HG02588 (cell line): ENCODE measurements at regions not wholly inside any gene's neighbourhood (a gene's known extent, or its start where the extent isn't known, plus 50 kb on each side); places are given as distances from the start of the nearest gene placed in this dataset.

Source experiments
- ATAC-seq: cut with Tn5 transposase; IDR thresholded peaks from one replicate; pipeline ENCODE4 v1.9.1; 2021; ENCODE audit warnings: mild to moderate bottlenecking, moderate library complexity; ENCODE audit not compliant: unreplicated experiment

GRCh38 chr13:63370101-63370500 is 1954.5 kb upstream of the PCDH20 start:
- ATAC-seq, result no peak

GRCh38 chr13:63367522-63368198 is 1952.0 kb upstream of the PCDH20 start:
- no peak for ATAC-seq

GRCh38 chr13:63364159-63364558 is 1948.5 kb upstream of the PCDH20 start:
- no peak for ATAC-seq

- ATAC-seq, result no peak
Observed at GRCh38 chr13:63351533-63351932, 1935.9 kb upstream of the PCDH20 start.

GRCh38 chr13:63351081-63351480 is 1935.4 kb upstream of the PCDH20 start:
- no peak for ATAC-seq

GRCh38 chr13:63345835-63346234 is 1930.2 kb upstream of the PCDH20 start:
- ATAC-seq, result no peak

- ATAC-seq, result no peak
Observed at GRCh38 chr13:63344711-63345110, 1929.1 kb upstream of the PCDH20 start.

GRCh38 chr13:63337921-63338320 is 1922.3 kb upstream of the PCDH20 start:
- no peak for ATAC-seq

GRCh38 chr13:63337041-63337440 is 1921.4 kb upstream of the PCDH20 start:
- ATAC-seq, result no peak

- no peak for ATAC-seq
Observed at GRCh38 chr13:63336549-63336948, 1920.9 kb upstream of the PCDH20 start.

GRCh38 chr13:63327584-63327983 is 1911.9 kb upstream of the PCDH20 start:
- ATAC-seq, result no peak

- no peak for ATAC-seq
Observed at GRCh38 chr13:63323441-63323840, 1907.8 kb upstream of the PCDH20 start.

GRCh38 chr13:63311587-63311986 is 1895.9 kb upstream of the PCDH20 start:
- ATAC-seq, result no peak

- ATAC-seq, result no peak
Observed at GRCh38 chr13:63308549-63309165, 1893.0 kb upstream of the PCDH20 start.

GRCh38 chr13:63307228-63307627 is 1891.6 kb upstream of the PCDH20 start:
- peak; percentile 71 for ATAC-seq

- ATAC-seq, result no peak
Observed at GRCh38 chr13:63305641-63306133, 1890.0 kb upstream of the PCDH20 start.

GRCh38 chr13:63304497-63304896 is 1888.8 kb upstream of the PCDH20 start:
- ATAC-seq, result no peak

GRCh38 chr13:63299866-63300394 is 1884.3 kb upstream of the PCDH20 start:
- ATAC-seq, result no peak

- no peak for ATAC-seq
Observed at GRCh38 chr13:63297163-63297562, 1881.5 kb upstream of the PCDH20 start.

GRCh38 chr13:63291701-63292100 is 1876.1 kb upstream of the PCDH20 start:
- no peak for ATAC-seq

- no peak for ATAC-seq
Observed at GRCh38 chr13:63288576-63288975, 1872.9 kb upstream of the PCDH20 start.

GRCh38 chr13:63287926-63288325 is 1872.3 kb upstream of the PCDH20 start:
- no peak for ATAC-seq
